ENCODE measurements at regions not wholly inside any gene's neighbourhood (a gene's known extent, or its start where the extent isn't known, plus 50 kb on each side); places are given as distances from the start of the nearest gene placed in this dataset.

DNA sequence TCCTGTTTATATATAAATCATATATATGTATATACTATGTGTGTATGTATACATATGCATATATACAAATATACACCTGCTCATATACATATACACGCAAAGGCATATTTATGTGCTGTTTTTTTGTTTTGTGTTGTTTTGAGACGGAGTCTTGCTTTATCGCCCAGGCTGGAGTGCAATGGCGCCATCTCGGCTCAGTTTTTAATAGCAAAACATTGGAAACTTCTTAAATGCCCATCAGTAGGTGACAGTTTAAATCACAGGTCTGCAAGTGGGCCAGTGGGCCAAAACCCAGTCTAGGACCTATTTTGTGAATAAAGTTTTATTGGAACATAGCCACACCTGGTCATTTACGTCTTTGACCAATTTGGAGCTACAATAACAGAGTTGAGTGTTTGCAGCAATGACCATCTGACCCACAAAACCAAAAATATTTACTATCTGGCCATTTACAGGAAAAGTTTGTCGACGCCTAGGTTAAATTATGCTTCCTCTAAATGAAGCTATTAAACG is 132.3 kb downstream of the TOMM20 start:
- TF ChIP-seq, protein P1, sequence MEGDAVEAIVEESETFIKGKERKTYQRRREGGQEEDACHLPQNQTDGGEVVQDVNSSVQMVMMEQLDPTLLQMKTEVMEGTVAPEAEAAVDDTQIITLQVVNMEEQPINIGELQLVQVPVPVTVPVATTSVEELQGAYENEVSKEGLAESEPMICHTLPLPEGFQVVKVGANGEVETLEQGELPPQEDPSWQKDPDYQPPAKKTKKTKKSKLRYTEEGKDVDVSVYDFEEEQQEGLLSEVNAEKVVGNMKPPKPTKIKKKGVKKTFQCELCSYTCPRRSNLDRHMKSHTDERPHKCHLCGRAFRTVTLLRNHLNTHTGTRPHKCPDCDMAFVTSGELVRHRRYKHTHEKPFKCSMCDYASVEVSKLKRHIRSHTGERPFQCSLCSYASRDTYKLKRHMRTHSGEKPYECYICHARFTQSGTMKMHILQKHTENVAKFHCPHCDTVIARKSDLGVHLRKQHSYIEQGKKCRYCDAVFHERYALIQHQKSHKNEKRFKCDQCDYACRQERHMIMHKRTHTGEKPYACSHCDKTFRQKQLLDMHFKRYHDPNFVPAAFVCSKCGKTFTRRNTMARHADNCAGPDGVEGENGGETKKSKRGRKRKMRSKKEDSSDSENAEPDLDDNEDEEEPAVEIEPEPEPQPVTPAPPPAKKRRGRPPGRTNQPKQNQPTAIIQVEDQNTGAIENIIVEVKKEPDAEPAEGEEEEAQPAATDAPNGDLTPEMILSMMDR (IDR thresholded peaks at IDR 0.05; ENCODE audit: low read depth, low read length), result no peak
- no peak overlapping the region for H3K4me3 ChIP-seq (ENCODE audit: low read depth, low read length)
- no peak for DNase-seq (ENCODE audit: low read depth, low spot score)
- H3K9me3 ChIP-seq (ENCODE audit: control insufficient read depth, insufficient read depth, low read length), result no peaks in the 10 kb centered on the region
- no peaks in the 10 kb centered on the region for H3K27me3 ChIP-seq (ENCODE audit: control insufficient read depth, insufficient read depth, low read length)
- ChIA-PET POLR2A (interaction anchor here (1.0 to 1.1 kb wide), 2 partner anchors 16 to 25 kb away, joined by 3 to 4 read pairs; no protein-coding TSS in a partner anchor), CTCF (no interaction called here)
- no peak overlapping the region for H3K27ac ChIP-seq (ENCODE audit: low read depth, low read length)

DNA sequence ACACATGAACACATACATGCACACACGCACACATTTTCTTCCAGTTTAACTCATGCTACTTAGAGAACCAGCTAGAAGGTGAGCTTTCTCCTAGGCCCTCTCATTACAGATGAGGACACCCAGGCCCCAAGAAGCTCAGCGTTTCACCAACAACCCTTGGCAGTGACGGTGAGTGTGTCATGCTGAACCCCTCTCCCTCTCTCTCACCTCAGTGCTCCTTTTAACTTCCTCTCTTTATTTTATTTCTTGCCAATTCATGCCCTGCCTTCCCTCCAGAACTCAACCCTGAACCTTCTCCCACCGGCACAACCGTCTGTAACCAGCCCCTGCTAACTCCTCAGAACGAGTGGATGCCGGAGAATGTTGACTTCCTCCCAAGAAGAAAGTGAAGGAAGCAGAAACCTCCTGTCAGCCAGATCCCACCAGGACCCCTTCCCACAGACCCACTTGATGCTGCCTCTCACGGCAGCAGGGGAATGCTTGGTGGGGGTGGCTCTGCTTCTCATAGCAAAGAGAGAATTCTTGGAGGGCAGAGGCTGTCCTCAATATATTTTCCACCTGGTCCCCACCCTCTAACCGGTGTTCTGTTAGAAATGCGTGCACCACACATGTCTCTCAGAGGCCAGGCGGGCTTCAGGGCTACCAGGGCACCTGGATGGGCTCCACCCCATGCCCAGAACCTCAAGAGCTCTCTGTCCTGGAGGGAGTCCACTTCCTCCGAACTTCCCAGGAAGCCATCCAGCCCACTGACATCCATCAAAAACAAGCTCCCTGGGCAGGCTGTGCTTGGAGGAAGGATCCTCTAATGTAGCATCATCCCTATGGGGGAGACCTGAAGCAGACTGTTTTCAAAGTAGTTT is 134.0 kb downstream of the TOMM20 start:
- Histone ChIP-seq H3K27me3 (ENCODE audit: control insufficient read depth, insufficient read depth, low read length) (no peaks in the 10 kb centered on the region), H3K4me3 (ENCODE audit: low read depth, low read length) (no peak overlapping the region), H3K9me3 (ENCODE audit: control insufficient read depth, insufficient read depth, low read length) (no peaks in the 10 kb centered on the region; the same call in 1 of the 2 replicates), H3K27ac (ENCODE audit: low read depth, low read length) (no peak overlapping the region)
- DNase-seq (ENCODE audit: low read depth, low spot score), result no peak
- TF ChIP-seq, protein P1 (IDR thresholded peaks at IDR 0.05; ENCODE audit: low read depth, low read length), result no peak
- ChIA-PET POLR2A (interaction anchor here (0.6 kb wide), 1 partner anchor 37 kb away, joined by 3 read pairs; no protein-coding TSS in a partner anchor), CTCF (no interaction called here)

DNA sequence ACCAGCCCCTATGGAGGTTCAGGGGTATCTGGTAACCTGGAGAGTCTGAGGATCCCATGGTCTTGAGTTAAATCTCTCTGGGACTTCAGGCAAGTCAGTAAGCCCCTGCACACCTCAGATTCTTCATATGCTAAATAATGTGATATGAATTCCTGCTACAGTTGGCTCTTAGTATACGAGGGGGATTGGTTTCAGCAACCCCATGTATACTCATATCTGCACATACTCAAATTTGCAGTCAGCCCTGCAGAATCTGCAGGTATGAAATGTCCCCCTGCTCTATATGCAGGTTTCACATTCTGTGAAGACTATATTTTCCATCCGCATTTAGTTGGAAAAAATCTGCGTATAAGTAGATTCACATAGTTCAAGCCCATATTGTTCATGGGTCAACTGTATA is 136.6 kb downstream of the TOMM20 start:
- Histone ChIP-seq H3K4me3 (ENCODE audit: low read depth, low read length) (no peak overlapping the region), H3K27me3 (ENCODE audit: control insufficient read depth, insufficient read depth, low read length) (no peaks in the 10 kb centered on the region), H3K27ac (ENCODE audit: low read depth, low read length) (no peak overlapping the region), H3K9me3 (ENCODE audit: control insufficient read depth, insufficient read depth, low read length) (no peaks in the 10 kb centered on the region; the same call in 1 of the 2 replicates)
- ChIA-PET POLR2A (interaction anchor here (0.6 kb wide), 2 partner anchors 22 to 62 kb away, joined by 3 read pairs; no protein-coding TSS in a partner anchor), CTCF (no interaction called here)
- no peak for DNase-seq (ENCODE audit: low read depth, low spot score)
- TF ChIP-seq, protein P1 (IDR thresholded peaks at IDR 0.05; ENCODE audit: low read depth, low read length), result no peak

DNA sequence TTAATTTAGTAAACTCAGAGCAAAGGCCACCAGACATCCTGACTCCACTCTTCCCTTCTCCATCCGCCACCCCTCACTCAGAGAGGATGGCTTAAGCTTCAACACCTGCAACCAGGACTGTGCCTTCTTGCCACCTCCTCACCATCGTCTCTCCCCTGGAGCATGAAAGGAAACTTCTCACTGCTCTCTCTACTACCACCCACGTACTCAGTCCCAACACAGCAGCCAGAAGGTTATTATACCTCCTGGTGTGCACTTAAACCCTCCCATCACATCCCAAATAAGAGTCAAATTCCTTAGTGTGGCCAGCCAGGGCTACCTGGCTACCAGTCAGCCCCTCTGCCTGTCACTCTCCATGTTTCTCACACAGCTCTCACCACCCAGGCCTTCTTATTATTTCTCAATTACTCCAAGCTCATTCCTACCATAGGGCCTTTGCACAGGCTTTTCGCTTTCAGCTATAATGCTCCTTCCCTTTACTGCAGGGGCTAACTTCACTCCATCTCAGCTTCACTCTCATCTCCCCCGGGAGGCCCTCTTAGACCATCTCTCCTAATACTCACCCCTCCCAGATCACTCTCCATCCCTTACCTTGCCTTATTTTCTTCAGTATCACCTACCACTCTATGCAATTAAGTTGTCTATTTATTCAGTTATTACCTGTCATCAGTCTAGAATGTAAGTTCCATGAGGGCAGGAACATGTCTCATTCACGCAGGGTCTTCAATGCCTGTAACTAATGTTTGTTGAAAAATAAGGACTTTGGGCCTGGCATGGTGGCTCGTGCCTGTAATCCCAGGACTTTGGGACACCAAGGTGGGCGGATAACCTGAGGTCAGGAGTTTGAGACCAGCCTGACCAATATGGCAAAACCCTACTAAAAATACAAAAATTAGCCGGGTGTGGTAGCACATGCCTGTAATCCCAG is 137.5 kb downstream of the TOMM20 start:
- ChIA-PET POLR2A (no interaction called here), CTCF (no interaction called here)
- H3K9me3 ChIP-seq (ENCODE audit: control insufficient read depth, insufficient read depth, low read length), result no peaks in the 10 kb centered on the region; the same call in 1 of the 2 replicates
- H3K27ac ChIP-seq (ENCODE audit: low read depth, low read length), result no peak overlapping the region
- TF ChIP-seq, protein P1 (IDR thresholded peaks at IDR 0.05; ENCODE audit: low read depth, low read length), result no peak
- no peaks in the 10 kb centered on the region for H3K27me3 ChIP-seq (ENCODE audit: control insufficient read depth, insufficient read depth, low read length)
- no peak for DNase-seq (ENCODE audit: low read depth, low spot score)
- no peak overlapping the region for H3K4me3 ChIP-seq (ENCODE audit: low read depth, low read length)

Measured in AG04450 (cell line).